ENCODE measurements at regions not wholly inside any gene's neighbourhood (a gene's known extent, or its start where the extent isn't known, plus 50 kb on each side); places are given as distances from the start of the nearest gene placed in this dataset.

DNA sequence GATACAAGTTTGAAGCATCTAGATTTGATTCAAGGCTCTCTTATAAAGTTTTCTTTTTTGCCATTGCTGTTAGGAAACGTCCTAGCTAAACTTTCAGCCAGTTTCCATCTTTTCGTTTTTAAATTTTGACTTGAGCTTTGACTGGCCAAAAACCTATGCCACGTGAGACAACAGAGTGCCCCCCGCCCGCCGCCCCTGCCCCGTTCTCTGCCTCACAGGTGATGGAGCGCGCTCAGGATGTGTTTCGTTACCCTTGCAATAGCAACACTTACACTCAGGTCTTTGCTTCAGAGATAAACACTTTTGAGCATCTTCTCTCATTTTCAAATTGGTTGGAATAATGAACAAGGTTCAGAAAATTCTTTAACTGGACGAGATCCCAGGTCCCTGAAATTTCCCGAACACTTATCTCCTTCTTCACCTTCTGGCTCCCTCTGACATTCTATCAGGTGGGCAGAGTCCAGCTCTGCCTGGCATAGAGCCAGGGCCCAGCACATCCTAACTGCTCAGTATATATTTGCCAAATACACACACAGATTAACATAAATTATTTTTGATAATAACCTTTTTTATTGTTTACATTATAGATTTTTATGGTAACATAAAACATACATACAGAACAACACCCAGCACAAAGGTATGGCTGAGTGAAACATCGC is 301.1 kb downstream of the IRS2 start:
- intact Hi-C loops (cut with DNase I) = no loop called here

DNA sequence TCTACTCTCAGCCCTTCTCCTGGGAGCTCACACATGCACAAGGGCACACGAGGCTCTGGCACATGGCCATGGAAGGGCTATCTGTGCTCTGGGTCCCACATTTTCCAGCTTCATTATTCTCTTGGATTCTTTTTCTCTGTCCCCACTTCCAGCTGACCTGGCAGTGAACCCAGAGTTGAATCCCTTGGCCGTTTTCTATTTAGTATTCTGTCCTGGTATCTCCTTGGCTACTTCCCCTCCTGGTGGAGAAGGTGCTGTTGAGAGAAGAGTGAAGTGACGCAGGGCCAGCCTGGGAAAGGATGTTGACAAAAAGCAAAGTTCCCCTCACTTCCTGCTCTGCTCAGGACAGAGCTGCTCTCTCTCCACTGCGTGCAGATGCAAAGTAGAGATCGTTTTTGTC is 303.1 kb downstream of the IRS2 start:
- intact Hi-C loops (cut with DNase I) = no loop called here
- ATAC-seq (no peak), DNase-seq (ENCODE audit: low spot score) (no peak)

More for the DNA sequence above, 301.1 kb downstream of the IRS2 start:
- no peak for ATAC-seq
- DNase-seq (ENCODE audit: low spot score) = no peak

DNA sequence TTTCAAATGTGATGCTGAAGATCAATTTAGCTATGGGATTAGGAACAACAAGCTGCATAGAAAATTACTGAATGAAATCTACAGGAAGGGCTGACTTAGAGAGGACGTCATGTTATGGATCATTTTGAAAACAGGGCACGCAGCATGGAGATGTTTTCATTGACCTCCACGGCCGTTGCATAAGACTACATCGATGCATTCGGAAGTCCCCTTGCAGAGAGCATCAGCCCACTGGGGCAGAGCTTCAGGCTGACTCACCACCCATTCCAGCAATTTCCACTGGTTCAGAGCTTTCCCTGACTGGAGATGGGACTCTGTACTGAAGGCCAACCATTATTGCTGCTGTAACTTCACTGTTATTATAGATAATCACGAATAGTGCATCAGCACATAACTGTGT is 305.3 kb downstream of the IRS2 start:
- DNase-seq (ENCODE audit: low spot score) (no peak), ATAC-seq (no peak)
- intact Hi-C loops (cut with DNase I) = no loop called here

DNA sequence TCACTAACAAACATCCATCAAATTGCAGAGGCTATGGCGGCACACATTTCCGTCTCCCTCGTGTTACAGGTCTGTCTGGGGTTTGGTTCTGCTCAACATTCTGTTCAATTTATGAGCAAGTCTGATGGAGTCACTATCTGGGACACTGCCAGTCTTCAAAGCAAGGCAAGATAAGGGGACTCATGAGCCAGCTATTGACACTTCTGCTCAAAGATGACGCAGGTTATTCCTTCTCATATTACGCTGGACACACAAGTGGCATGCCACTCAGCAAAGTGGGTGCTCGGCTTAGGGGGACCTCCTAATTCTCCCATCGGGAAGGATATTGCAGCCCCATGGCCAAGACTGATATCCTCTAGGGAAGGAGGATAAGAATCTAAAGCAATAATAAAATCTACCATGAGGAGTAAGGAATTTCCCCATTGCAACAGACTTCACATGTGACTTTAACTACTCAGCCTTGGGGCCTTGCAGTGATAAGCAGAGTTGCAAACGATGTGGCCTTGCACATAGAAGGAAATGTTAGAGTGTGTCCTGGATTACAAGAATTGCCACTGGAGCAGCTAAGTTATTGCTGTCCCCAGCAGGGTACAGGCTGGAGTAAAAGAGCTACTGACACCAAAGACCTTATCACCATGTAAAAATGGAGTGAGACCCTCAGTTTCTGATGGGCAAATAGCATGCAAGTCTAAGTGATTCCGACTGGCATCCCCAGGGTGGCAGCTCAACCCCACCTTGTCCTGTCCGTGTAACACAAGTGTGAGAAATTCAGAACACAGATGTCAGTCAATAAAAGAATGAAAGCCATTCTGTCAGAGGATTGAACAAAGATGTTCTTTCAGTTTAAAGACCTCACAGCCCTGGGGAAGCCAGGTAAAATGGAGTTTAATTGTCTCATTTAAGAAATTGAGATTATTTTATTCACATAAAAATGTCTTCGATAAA is 306.1 kb downstream of the IRS2 start:
- ATAC-seq (peak; percentile 36), DNase-seq (ENCODE audit: low spot score) (no peak)
- intact Hi-C loops (cut with DNase I) = no loop called here

DNA sequence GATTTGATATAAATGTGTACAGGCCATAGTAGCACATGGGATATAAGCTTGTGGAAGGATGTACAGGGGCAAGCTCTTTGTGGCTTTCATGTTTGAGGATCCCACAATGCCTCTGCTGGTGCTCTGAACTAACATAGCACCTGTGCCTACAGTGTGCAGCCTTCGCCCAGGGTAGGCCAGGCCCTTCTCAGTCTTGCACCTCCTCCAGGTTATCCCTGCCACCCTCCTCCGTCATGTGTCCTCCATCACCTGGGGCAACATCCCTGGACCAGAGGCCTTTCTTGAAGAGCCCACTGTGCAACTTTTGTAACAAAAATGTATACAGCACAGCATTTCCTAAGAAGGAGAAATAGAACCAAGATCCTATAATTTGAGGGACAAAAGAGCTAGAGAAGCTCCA is 306.8 kb downstream of the IRS2 start:
- ATAC-seq (no peak), DNase-seq (ENCODE audit: low spot score) (no peak)
- intact Hi-C loops (cut with DNase I) = no loop called here

DNA sequence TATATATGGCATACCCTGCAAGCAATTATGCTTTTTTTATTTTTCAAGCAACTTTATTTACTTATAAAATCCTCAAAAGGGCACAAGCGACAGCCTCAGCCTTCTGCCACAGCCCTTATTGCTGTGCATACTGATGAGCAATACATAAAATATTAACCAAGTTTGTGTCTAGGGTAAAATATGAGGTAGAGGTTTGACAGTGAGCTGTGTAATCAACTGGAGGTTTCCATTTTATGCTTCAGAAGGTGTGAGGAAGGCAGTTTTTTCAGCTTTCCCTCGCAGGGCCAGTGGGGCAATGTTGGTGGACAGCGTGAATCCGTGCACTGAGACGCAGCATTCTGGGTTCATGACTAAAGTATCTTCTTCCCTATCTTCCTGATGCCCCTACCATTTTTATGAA is 310.4 kb downstream of the IRS2 start:
- ATAC-seq (no peak), DNase-seq (ENCODE audit: low spot score) (no peak)
- intact Hi-C loops (cut with DNase I) = no loop called here

DNA sequence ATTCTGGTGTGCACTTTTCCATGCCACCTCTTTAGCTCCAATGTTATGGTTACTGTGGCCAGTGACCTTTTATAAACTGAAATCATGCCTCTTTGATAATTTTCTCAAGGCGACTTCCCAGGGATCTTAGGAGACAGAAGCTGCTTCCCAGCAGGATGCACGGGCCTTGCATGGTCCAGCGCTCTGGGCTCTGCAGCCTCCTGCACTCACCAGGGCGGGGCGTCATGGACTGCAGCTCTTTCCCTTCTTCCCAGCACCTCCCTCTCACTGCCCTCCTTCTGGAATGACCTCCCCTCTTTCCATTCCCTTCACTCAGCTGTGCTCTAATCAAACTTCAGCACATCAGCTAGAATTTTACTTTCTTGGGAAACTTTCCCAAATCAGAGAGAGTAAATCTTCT is 318.3 kb downstream of the IRS2 start:
- intact Hi-C loops (cut with DNase I) = no loop called here
- DNase-seq (ENCODE audit: low spot score) (no peak), ATAC-seq (no peak)

DNA sequence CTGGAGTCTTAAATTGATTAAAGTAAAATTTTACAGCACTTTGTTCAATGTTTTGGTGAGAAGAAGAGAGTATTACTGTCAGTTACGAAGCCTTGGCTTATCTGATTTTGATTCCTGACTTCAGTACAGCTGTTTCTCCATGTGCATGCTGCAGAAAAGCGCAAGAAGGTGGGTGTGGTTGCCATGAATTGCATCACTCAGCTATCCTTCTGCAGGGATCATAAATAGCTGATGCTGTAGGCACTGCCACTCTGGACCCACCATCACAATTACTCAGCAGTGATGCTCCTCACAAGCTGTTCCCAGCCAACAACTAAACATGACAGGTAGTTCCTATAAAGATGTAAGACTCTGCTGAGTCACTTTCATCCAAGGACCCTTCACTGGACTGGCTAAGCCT is 321.2 kb downstream of the IRS2 start:
- ATAC-seq (no peak), DNase-seq (ENCODE audit: low spot score) (no peak)
- intact Hi-C loops (cut with DNase I) = no loop called here

DNA sequence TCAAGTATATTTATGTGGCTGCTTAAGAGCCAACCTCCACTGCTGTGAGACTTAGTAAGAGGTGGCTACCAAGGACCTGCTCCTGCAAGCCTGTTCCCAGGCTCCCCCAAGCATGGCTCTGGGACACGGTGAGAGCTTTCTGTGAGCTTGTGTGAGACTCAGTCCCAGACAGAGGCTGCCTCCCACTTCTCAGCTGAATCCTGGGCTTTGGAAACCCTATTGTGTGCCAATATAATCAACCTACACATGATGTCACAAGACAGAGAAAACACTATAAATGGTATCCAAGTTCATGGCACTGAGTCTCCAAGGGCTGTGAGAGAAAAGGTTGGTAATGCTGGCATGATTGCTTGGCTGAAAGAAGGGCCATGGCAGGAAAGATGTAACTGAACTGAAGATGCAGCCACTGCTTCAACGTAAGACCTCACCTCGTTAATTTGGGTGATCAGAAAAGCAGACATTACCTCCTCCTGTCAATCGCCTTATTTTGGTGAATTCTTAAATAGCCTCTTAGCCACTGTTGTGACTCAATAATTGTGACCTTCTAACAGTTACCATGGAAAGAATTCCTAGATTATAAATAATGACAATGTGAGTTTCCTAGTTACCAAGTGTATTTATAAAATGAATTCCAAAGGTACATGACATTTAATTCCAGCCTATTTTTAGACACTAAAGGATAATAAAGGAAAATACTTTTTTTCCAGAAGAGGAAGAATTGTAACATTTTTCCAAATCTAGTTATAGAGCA is 332.0 kb downstream of the IRS2 start:
- intact Hi-C loops (cut with DNase I) = no loop called here
- DNase-seq (ENCODE audit: low spot score) = no peak
- ATAC-seq = no peak

DNA sequence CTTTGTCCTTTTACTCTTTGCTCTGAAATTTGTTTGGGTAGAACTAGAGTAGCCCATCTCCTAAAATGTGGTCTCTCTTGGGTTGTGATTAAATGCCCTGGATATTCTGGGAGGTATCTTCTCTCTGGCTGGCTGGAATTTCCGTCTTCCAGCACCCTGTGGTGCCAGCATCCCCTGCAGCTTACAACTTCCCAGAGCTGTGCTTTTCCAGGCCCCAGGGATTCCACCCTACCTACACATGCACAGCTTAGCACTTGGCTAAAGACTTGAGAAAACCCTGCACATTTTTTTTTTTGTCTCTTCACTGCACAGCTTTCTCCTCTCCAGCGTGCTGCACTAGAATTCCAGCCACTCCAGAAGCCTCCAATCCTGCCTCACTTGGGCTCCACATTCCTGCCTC is 334.7 kb downstream of the IRS2 start:
- no peak for DNase-seq (ENCODE audit: low spot score)
- no peak for ATAC-seq
- intact Hi-C loops (cut with DNase I) = no loop called here

DNA sequence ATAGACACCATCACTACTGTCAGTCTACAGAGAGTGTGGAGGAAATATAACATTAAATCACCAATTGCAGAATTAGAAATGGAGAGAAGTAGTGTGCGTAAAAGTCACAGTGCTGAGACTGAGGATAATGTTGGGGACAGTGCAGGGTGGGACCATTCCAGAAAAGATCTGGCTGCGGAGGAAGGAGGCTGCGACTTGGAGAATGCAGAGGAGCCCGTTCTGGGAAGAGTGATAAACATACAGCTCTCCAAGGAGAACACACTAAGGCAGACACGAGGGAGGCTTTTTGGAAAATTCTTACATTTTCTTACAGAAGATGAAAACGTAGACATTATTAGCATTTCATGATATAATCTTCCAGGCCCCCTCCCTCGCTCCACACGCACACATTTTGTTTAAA is 337.8 kb downstream of the IRS2 start:
- intact Hi-C loops (cut with DNase I) = no loop called here
- no peak for ATAC-seq
- no peak for DNase-seq (ENCODE audit: low spot score)

DNA sequence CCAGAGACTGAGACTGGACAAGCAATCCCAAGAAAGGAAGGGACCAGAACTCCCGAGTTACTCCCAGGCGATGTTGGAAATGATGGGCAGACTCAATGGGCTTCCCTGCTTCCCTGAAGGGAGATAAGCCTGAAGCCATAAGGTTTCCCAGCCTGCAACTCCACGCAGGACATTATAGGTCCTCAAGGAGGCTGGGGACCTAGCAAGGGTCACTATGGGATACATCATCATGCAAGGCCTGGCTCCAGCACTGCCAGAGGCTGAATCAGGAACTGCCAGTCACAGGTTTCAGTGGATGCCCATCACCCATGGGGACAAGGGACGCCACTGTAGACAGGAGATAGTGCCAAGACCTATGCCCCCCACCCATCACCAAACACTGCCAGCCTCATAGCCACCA is 338.7 kb downstream of the IRS2 start:
- ATAC-seq (no peak), DNase-seq (ENCODE audit: low spot score) (no peak)
- intact Hi-C loops (cut with DNase I) = no loop called here

DNA sequence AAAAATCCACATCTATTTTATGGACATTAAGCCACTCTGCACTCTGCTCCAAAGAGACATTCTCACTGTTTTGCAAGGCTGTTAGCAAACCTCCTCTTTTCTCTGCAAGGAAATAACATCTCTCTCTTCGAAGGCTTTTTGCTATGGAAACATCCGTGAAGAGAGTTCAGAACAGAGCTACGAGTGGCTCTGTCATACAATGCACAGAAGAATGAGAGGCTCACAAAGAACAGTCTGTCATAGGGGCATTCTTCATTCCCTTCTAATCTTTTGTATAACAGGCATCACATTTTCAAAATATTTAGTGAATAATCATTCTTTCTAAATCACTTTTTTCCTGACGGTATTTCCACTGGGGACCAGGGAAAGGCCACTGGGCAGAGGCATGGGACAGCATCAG is 346.1 kb downstream of the IRS2 start:
- intact Hi-C loops (cut with DNase I) = no loop called here
- ATAC-seq (no peak), DNase-seq (ENCODE audit: low spot score) (no peak)

DNA sequence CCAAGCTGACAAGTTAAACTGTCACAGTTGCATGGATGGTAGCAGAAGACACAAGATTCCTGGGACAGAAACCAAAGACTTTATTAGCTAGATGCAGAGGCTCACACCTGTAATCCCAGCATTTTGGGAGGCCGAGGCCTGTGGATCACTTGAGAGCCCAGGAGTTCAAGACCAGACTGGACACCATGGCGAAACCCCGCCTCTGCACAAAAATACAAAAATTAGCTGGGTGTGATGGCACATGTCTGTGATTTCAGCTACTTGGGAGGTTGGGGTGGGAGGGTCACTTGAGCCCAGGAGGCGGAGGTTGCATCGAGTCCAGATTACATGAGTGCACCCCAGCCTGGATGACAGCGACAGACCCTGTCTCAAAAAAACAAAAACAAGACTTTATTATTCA is 346.6 kb downstream of the IRS2 start:
- ATAC-seq (no peak), DNase-seq (ENCODE audit: low spot score) (no peak)
- intact Hi-C loops (cut with DNase I) = no loop called here

DNA sequence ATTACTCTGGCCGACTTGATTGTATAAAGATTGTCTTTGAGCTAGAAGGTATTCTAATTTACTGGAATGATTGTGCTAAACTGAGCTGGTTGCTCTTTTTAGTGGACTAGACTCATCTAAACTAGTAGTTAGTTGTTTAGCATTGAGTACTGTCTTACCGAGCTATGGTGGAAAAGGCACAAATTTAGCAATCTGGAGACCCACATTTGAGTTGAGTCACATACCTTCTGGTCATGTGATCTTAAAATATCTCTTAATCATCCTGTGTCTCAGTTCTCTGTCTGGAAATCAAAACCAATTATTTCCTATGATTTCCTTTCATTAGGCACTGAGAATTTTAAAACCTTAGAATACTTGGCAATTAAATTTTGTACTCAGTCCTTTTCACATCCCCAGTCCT is 349.5 kb downstream of the IRS2 start:
- ATAC-seq (no peak), DNase-seq (ENCODE audit: low spot score) (no peak)
- intact Hi-C loops (cut with DNase I) = no loop called here

DNA sequence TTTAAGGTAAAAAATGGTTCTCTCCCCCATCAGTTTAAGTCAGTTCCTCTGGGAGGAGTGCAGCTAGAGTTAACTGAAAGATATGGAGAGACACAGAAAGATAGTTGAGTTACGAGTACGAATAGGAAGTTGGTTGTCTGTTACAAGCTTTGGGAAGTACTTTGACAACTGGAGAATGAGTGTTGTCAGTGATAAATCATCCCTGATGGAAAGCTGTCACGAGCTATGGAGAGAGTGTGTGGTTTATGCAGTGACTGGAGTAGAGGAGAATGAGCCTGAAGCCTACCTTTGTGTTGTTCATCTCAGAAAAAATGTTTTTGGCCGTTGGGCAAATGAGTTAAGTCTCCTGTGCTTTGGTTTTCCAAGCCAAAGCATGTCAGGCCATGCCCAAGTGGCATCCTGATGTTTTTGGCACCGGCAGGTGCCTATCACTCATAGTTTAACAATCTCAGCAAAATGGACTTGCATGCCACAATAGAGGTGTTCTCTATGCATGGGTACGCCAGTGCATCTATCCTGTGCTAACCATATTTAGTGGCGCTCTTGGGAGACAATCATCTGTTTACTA is 350.2 kb downstream of the IRS2 start:
- intact Hi-C loops (cut with DNase I) = no loop called here
- no peak for DNase-seq (ENCODE audit: low spot score)
- no peak for ATAC-seq

DNA sequence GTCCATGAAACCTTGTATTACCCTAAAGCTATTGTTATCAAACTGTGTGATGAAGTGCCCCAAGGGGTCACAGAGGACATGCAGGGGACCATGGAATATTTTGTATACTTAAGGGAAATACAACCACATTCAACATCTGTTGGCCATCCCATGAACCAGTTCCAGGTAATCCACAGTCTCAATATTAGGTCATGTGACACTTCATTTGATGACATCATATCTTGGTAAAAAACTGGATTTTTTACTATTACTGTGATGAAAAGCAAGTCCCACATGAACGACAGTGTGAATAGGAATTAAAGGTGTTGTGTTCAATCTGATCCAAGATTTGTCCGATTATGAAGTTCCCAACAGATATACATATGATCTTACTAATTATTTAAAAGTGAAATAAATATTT is 355.2 kb downstream of the IRS2 start:
- DNase-seq (ENCODE audit: low spot score) (no peak), ATAC-seq (no peak)
- intact Hi-C loops (cut with DNase I) = no loop called here

DNA sequence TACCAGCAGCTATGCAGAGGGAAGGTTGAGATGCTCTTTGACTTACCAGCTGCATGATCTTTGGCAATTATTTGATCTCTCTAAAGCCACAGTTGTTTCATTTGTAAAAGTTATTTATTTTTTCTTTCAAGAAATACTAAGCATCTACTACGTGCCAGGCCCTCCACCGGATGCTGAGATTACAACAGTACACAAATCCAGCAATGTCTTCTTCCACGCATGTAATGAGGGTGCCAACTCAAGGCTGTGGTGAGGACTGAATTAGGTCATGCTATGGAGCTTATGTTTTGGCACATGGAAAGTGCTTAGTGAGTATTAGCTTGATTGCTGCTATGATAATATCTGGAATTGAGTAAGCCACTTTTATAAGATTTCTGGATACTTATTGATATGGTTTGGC is 358.2 kb downstream of the IRS2 start:
- ATAC-seq (no peak), DNase-seq (ENCODE audit: low spot score) (no peak)
- intact Hi-C loops (cut with DNase I) = no loop called here

DNA sequence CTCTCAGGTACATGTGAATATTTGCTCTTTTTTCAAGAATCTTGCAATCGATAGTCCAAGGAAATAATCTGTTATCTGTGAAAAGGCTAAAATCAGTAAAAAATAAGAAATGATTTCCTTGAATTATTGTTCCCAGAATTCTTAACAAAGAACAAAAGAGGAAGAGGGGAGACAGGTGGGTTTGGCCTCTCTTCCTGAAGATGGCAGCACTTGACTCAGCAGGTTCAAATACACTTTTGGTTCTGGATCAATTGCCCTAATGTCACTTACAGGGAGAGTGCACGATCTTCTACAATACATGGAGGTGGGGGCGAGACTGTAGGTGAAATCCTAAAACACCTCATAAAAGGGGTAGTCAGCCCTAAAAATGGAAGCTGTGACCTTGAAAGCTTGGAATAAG is 358.7 kb downstream of the IRS2 start:
- ATAC-seq (no peak), DNase-seq (ENCODE audit: low spot score) (no peak)
- intact Hi-C loops (cut with DNase I) = no loop called here

DNA sequence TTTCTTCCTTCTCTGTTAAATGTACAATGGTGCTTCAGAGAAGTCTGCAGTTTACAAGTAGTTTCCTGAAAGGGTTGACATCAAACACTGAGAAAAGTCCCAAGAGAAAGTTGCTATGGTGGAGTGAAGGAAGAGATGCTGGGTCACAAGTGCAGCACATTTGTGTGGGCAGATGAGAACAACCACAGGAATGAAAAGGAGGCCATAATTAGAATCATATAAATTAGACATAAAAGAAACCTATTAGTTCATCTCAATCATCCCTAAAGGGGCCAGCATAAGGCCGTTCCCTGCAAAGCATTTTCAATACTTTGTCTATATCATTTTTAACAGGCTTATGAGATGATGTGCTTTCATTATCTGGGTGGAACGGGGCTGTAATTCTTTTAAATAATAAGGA is 359.2 kb downstream of the IRS2 start:
- intact Hi-C loops (cut with DNase I) = no loop called here
- DNase-seq (ENCODE audit: low spot score) (no peak), ATAC-seq (no peak)

Measured in sciatic nerve (tissue), 2 donors.